Kidney (tissue), 13 donors: ENCODE measurements at regions not wholly inside any gene's neighbourhood (a gene's known extent, or its start where the extent isn't known, plus 50 kb on each side); places are given as distances from the start of the nearest gene placed in this dataset.

Source experiments
- DNase-seq, 5 donors: peaks; one replicate each; pipeline ENCODE4 v3.0.0-alpha.2; 2013 to 2020
- FAIRE-seq: peaks from 2 replicates; lab custom pipeline; 2012; peaks lifted over from hg19 to GRCh38; lab: Jason Lieb, UNC
- H3K27ac ChIP-seq, 2 donors: one replicate each; pipeline ENCODE4 v1.7.0; 2013; ENCODE audit warnings: low read depth in 2 of 2, low read length in 2 of 2, inconsistent platforms in 1 of 2
- H3K27me3 ChIP-seq: one replicate; pipeline ENCODE4 v1.7.1; 2013; ENCODE audit warnings: low read length, inconsistent platforms; ENCODE audit not compliant: control insufficient read depth, insufficient read depth
- H3K36me3 ChIP-seq, 3 donors: one replicate each; pipeline versions ENCODE4 v1.7.0 to v1.7.1; 2013; ENCODE audit warnings: low read length in 3 of 3, control low read depth in 1 of 3, inconsistent platforms in 1 of 3; ENCODE audit not compliant: insufficient read depth in 3 of 3, control insufficient read depth in 2 of 3
- H3K4me1 ChIP-seq, 3 donors: one replicate each; pipeline versions ENCODE4 v1.7.0 to v1.7.1; 2013; ENCODE audit warnings: low read length in 3 of 3, inconsistent platforms in 1 of 3, low read depth in 1 of 3; ENCODE audit not compliant: control insufficient read depth in 2 of 3, insufficient read depth in 2 of 3
- H3K4me3 ChIP-seq, 3 donors: one replicate each; pipeline versions ENCODE4 v1.7.0 to v1.8.1; 2013; ENCODE audit warnings: low read length in 3 of 3, control low read depth in 1 of 3, inconsistent platforms in 1 of 3
- H3K9ac ChIP-seq, 3 donors: one replicate each; pipeline versions ENCODE4 v1.7.0 to v1.7.1; 2013; ENCODE audit warnings: low read length in 3 of 3, control low read depth in 1 of 3, inconsistent platforms in 1 of 3
- H3K9me3 ChIP-seq, 3 donors: one replicate each; pipeline versions ENCODE4 v1.7.0 to v1.7.1; 2013; ENCODE audit warnings: low read length in 3 of 3, control low read depth in 1 of 3, inconsistent platforms in 1 of 3; ENCODE audit not compliant: control insufficient read depth in 2 of 3, insufficient read depth in 1 of 3
- intact Hi-C: fragments of 100-400 bp; cut with DNase I; formaldehyde crosslinking; loops from one replicate; pipeline ENCODE4 v1.11.1; 2022
- TF ChIP-seq, protein P1 (sequence below): IDR thresholded peaks from 3 replicates; pipeline ENCODE4 v1.5.1; 2012; ENCODE audit warnings: mild to moderate bottlenecking, moderate library complexity, borderline replicate concordance; ENCODE audit not compliant: insufficient read depth; ENCODE audit errors: extremely low read depth
- donor health status: control.
- donor health status: control.
- donor health status: control.
- donor health status: control.
- donor health status: control.
- donor health status: DM: yes; HTN: yes; CAD: no.
- donor health status: Normal renal cell carcinoma (clear cell type).

DNA sequence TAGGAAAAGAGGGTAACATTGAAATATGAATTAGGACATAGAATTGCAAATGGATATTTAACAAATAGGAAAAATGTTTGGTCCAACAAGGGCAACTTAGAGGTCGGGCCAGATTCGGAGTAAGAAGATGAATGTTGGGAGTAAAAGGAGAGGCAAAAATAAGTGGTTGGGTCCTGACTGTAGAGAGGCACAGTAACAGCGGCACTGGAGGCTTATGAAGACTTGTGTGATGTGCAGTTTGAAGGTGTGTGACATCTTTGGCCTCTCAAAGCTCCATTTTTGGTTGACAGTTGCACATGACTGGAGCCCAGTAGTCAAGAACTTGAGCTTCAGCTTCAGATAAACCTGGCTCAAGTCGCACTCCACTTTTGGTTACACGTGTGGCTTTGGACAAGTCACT, 109.9 kb upstream of the PAXBP1 start:
- Histone ChIP-seq H3K27ac (no peak overlapping the region), H3K36me3 (no peaks in the 10 kb centered on the region), H3K27me3 (no peaks in the 10 kb centered on the region), H3K4me3 (no peak overlapping the region), H3K9ac (no peak overlapping the region), H3K9me3 (no peaks in the 10 kb centered on the region), H3K4me1 (no peaks in the 10 kb centered on the region)
- TF ChIP-seq, protein P1, sequence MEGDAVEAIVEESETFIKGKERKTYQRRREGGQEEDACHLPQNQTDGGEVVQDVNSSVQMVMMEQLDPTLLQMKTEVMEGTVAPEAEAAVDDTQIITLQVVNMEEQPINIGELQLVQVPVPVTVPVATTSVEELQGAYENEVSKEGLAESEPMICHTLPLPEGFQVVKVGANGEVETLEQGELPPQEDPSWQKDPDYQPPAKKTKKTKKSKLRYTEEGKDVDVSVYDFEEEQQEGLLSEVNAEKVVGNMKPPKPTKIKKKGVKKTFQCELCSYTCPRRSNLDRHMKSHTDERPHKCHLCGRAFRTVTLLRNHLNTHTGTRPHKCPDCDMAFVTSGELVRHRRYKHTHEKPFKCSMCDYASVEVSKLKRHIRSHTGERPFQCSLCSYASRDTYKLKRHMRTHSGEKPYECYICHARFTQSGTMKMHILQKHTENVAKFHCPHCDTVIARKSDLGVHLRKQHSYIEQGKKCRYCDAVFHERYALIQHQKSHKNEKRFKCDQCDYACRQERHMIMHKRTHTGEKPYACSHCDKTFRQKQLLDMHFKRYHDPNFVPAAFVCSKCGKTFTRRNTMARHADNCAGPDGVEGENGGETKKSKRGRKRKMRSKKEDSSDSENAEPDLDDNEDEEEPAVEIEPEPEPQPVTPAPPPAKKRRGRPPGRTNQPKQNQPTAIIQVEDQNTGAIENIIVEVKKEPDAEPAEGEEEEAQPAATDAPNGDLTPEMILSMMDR = no peak
- FAIRE-seq (no peak), DNase-seq (no peak)
- intact Hi-C loops = no loop called here

DNA sequence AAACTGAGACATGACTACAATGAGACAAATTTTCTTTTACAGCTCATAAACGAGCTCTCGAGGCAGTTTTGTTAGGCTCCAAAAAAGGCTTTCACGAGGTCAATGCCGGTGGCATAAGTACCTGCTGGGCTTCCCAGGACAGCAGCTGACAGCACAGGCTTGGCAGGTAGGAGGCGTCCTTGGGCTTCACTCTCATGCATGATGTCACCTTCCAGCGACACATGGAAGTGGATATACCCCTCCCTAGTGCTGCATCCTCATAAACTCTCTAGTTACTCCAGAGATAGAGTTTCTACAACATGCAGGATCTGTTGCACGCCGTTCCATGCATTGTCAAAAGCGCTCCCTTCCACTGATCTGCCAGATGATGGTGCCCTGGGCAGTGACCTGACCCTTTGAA, 112.5 kb upstream of the PAXBP1 start:
- Histone ChIP-seq H3K36me3 (no peaks in the 10 kb centered on the region), H3K27ac (no peak overlapping the region), H3K9ac (no peak overlapping the region), H3K4me3 (no peak overlapping the region), H3K27me3 (no peaks in the 10 kb centered on the region), H3K9me3 (no peaks in the 10 kb centered on the region), H3K4me1 (no peaks in the 10 kb centered on the region)
- intact Hi-C loops = no loop called here
- TF ChIP-seq, protein P1 = no peak
- peak in 3 of 5 donors; percentile 29 to 43 (median 32) for DNase-seq
- no peak for FAIRE-seq

DNA sequence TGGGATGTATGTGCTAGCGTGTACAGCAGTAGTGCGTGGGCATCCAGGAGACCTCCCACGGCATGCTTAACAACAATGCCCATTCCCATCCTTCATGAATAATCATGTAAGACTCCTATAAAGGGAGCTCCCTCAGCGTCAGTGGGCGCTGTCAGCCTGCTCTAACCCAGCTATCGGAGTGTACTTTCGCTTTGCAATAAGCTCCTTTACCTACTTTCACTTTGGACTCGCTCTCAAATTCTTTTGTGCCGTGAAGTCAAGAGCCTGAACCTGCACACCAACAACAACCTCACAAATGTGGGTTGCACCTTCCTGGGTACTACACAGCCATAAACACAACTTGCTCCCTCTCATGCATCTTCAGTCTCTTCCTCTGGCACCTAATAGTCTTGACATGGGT, 114.8 kb upstream of the PAXBP1 start:
- H3K4me3 ChIP-seq = no peak overlapping the region
- no peaks in the 10 kb centered on the region for H3K4me1 ChIP-seq
- TF ChIP-seq, protein P1 = no peak
- intact Hi-C loops = no loop called here
- DNase-seq = no peak
- H3K9ac ChIP-seq = no peak overlapping the region
- no peaks in the 10 kb centered on the region for H3K36me3 ChIP-seq
- no peaks in the 10 kb centered on the region for H3K9me3 ChIP-seq
- H3K27me3 ChIP-seq = no peaks in the 10 kb centered on the region
- FAIRE-seq = no peak
- no peak overlapping the region for H3K27ac ChIP-seq

DNA sequence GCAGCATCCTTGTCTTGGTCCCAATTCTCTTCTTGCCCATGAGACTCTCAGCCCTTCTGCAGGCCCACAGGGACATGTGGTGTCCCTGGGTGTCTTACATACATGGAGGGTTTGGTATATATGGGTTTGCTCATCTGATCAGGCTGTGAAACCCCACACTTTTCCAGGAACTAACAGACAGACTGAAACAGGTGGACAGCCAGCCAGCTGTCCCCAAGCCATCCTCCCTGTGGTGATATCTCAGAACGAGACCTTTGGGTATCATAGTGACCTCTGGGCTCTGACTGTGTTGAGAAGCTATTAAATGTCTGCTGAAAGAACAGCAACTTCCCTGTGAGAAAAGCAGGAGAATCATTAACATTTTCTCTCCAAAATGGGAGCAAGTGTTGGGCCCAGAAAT, 115.5 kb upstream of the PAXBP1 start:
- TF ChIP-seq, protein P1 = no peak
- no peak for DNase-seq
- intact Hi-C loops = no loop called here
- no peak for FAIRE-seq
- Histone ChIP-seq H3K4me1 (no peaks in the 10 kb centered on the region), H3K27ac (no peak overlapping the region), H3K27me3 (no peaks in the 10 kb centered on the region), H3K9ac (no peak overlapping the region), H3K4me3 (no peak overlapping the region), H3K9me3 (no peaks in the 10 kb centered on the region), H3K36me3 (no peaks in the 10 kb centered on the region)
